ENCODE measurements at regions not wholly inside any gene's neighbourhood (a gene's known extent, or its start where the extent isn't known, plus 50 kb on each side); places are given as distances from the start of the nearest gene placed in this dataset.

GRCh38 chr10:128429321-128429720 lies 303.1 kb upstream of the MKI67 start:
- in situ Hi-C loops (cut with HindIII; ENCODE audit: extremely low pct_ligation_motif_present, low pct_unique_long_range_greater_than_20kb): no loop called here
- H3K27me3 ChIP-seq (ENCODE audit: control insufficient read depth in 1 of 2, insufficient read depth in 2 of 2, low read length in 2 of 2): peaks cover 6 to 39% of the 10 kb centered on the region in 2 experiments; a peak in 4 of 5 replicates
- H3K4me1 ChIP-seq (ENCODE audit: insufficient read depth, low read length): no peaks in the 10 kb centered on the region
- ChIA-PET POLR2A (no interaction called here), CTCF (ENCODE audit: low intra/inter-chr PET ratio, low total read pairs) (no interaction called here)
- no peak overlapping the region for H2AFZ ChIP-seq (ENCODE audit: low read length)
- ATAC-seq: no peak
- BruUV-seq (replicated peaks): no TSS peak
- DNase-seq (ENCODE audit: low spot score): no peak
- no peaks in the 10 kb centered on the region for H4K20me1 ChIP-seq (ENCODE audit: insufficient read depth, low read length)
- no peaks in the 10 kb centered on the region for H3K9me3 ChIP-seq (ENCODE audit: low read length)
- 16% methylated on average over 10 of the region's 10 CpGs for WGBS (ENCODE audit: low lambda C conversion rate)
- H3K79me2 ChIP-seq (ENCODE audit: insufficient read depth, low read length): no peaks in the 10 kb centered on the region
- H3K4me2 ChIP-seq (ENCODE audit: low read depth, low read length): no peak overlapping the region
- no peak for FAIRE-seq
- no peak overlapping the region for H3K9ac ChIP-seq (ENCODE audit: insufficient read depth, low read depth, low read length)
- intact Hi-C loops (cut with micrococcal nuclease; ENCODE audit: unreplicated experiment): no loop called here
- no peaks in the 10 kb centered on the region for H3K36me3 ChIP-seq (replicated peaks in 1 of 2; ENCODE audit: control insufficient read depth in 1 of 2, insufficient read depth in 2 of 2, low read length in 2 of 2)
- TF ChIP-seq ZNF572 (CRISPR knock-in tag; IDR thresholded peaks at IDR 0.05) (no peak), ZNF251 (CRISPR knock-in tag; IDR thresholded peaks at IDR 0.05) (no peak), SP2 (CRISPR knock-in tag; IDR thresholded peaks at IDR 0.05) (no peak), GATAD2A (CRISPR knock-in tag; IDR thresholded peaks at IDR 0.05) (no peak), ZEB1 (IDR thresholded peaks at IDR 0.05; ENCODE audit: insufficient replicate concordance, low read depth) (no peak), ZNF678 (CRISPR knock-in tag; IDR thresholded peaks at IDR 0.05) (no peak), PRPF4 (IDR thresholded peaks at IDR 0.05; ENCODE audit: low read depth, low read length, poor library complexity, severe bottlenecking) (no peak), ZNF512B (CRISPR knock-in tag; IDR thresholded peaks at IDR 0.05; ENCODE audit: borderline replicate concordance) (no peak)
- no peak overlapping the region for H3K27ac ChIP-seq (ENCODE audit: extremely low read length, insufficient read depth, low read length)
- H3K4me3 ChIP-seq (replicated peaks in 1 of 3; ENCODE audit: insufficient read depth in 1 of 3, low read depth in 2 of 3, low read length in 3 of 3): no peak overlapping the region

Measured in HepG2 (cell line).